Panc1 (cell line): ENCODE measurements at regions not wholly inside any gene's neighbourhood (a gene's known extent, or its start where the extent isn't known, plus 50 kb on each side); places are given as distances from the start of the nearest gene placed in this dataset.
"Not testable (repeated sequence)": the region's sequence is repeated elsewhere in the genome, so short reads cannot be mapped to it uniquely, and the experiment has no call there.

ENCODE experiments used
- CTCF ChIP-seq: fragments of 450-650 bp; IDR thresholded peaks from 2 replicates; pipeline ENCODE4 v1.5.1; 2017; ENCODE audit warnings: mild to moderate bottlenecking
- POLR2AphosphoS5 ChIP-seq: IDR thresholded peaks from 2 replicates; pipeline ENCODE4 v1.6.1; 2012; ENCODE audit warnings: mild to moderate bottlenecking, low read depth, low read length, moderate library complexity
- REST ChIP-seq, 2 experiments: IDR thresholded peaks; 2 replicates each; pipeline ENCODE4 v1.6.1; 2011 to 2012; ENCODE audit warnings: low read depth in 2 of 2, control low read depth in 1 of 2, low read length in 1 of 2, mild to moderate bottlenecking in 1 of 2, moderate library complexity in 1 of 2; ENCODE audit not compliant: insufficient read depth in 1 of 2
- SIN3A ChIP-seq: IDR thresholded peaks from 2 replicates; pipeline ENCODE4 v1.6.1; 2012; ENCODE audit warnings: low read depth, mild to moderate bottlenecking, low read length, moderate library complexity, borderline replicate concordance; ENCODE audit not compliant: insufficient read depth
- TCF7L2 ChIP-seq: IDR thresholded peaks from 2 replicates; pipeline ENCODE4 v1.6.1; 2011; ENCODE audit warnings: mild to moderate bottlenecking, low read depth, low read length, inconsistent platforms

- not testable (repeated sequence) for TF ChIP-seq CTCF; TCF7L2; REST (IDR thresholded peaks at IDR 0.05; ENCODE audit: insufficient read depth in 1 of 2, low read depth in 2 of 2, low read length in 1 of 2); POLR2AphosphoS5; SIN3A
These were observed 333.8 kb downstream of the CENPW start for GRCh38 chr6:126673749-126674148.
